ENCODE measurements at regions not wholly inside any gene's neighbourhood (a gene's known extent, or its start where the extent isn't known, plus 50 kb on each side); places are given as distances from the start of the nearest gene placed in this dataset.

- Histone ChIP-seq H3K79me2 (ENCODE audit: control insufficient read depth, insufficient read depth, low read length) (no peaks in the 10 kb centered on the region), H3K27me3 (ENCODE audit: control insufficient read depth in 2 of 2, insufficient read depth in 2 of 2, low read length in 2 of 2) (no peaks in the 10 kb centered on the region), H3K36me3 (ENCODE audit: control insufficient read depth, insufficient read depth, low read length) (no peaks in the 10 kb centered on the region), H3K27ac (ENCODE audit: extremely low read depth, low read depth, low read length) (no peak overlapping the region), H2AFZ (ENCODE audit: low read depth, low read length) (no peak overlapping the region), H3K9ac (ENCODE audit: insufficient read depth in 1 of 2, low read depth in 2 of 2, low read length in 2 of 2) (no peak overlapping the region), H3K4me1 (replicated peaks in 1 of 2; ENCODE audit: control insufficient read depth in 2 of 2, insufficient read depth in 2 of 2, low read length in 2 of 2) (no peaks in the 10 kb centered on the region), H3K4me2 (ENCODE audit: insufficient read depth, low read length) (no peak overlapping the region), H4K20me1 (replicated peaks; ENCODE audit: control insufficient read depth, insufficient read depth, low read length) (no peaks in the 10 kb centered on the region), H3K9me3 (replicated peaks; ENCODE audit: control insufficient read depth, insufficient read depth, low read depth, low read length) (no peaks in the 10 kb centered on the region), H3K9me1 (ENCODE audit: control insufficient read depth, insufficient read depth, low read length) (no peaks in the 10 kb centered on the region), H3K4me3 (no peak overlapping the region)
- in situ Hi-C loops (cut with MboI) (no loop called here), intact Hi-C loops (cut with micrococcal nuclease) (no loop called here)
- 0% methylated on average over 2 of the region's 2 CpGs for WGBS (ENCODE audit: insufficient coverage, low coverage, missing lambda C conversion rate)
- no peak for DNase-seq (ENCODE audit: extremely low read depth in 1 of 4, low spot score in 3 of 4)
- BruUV-seq (replicated peaks), result no TSS peak
- CTCF ChIA-PET (ENCODE audit: low intra/inter-chr PET ratio), result no interaction called here
- ATAC-seq, result no peak
- POLR2A ChIA-PET, result no interaction called here
- no peak for FAIRE-seq
- no peak for TF ChIP-seq JUND (IDR thresholded peaks at IDR 0.05; ENCODE audit: borderline replicate concordance, low read depth, low read length)
- no peak for TF ChIP-seq JUND (tag; IDR thresholded peaks at IDR 0.05; ENCODE audit: borderline replicate concordance, low read depth, low read length)
- TF ChIP-seq C11orf30 (IDR thresholded peaks at IDR 0.05; ENCODE audit: low read depth), result no peak
- TF ChIP-seq ZSCAN29 (IDR thresholded peaks at IDR 0.05), result no peak
- TF ChIP-seq ZNF551 (CRISPR knock-in tag; IDR thresholded peaks at IDR 0.05), result no peak
- TF ChIP-seq ZBTB40 (IDR thresholded peaks at IDR 0.05), result no peak
- no peak for TF ChIP-seq ZBTB40 (CRISPR knock-in tag; IDR thresholded peaks at IDR 0.05)
- TF ChIP-seq ZNF282 (CRISPR knock-in tag; IDR thresholded peaks at IDR 0.05), result no peak
- TF ChIP-seq, protein P1, sequence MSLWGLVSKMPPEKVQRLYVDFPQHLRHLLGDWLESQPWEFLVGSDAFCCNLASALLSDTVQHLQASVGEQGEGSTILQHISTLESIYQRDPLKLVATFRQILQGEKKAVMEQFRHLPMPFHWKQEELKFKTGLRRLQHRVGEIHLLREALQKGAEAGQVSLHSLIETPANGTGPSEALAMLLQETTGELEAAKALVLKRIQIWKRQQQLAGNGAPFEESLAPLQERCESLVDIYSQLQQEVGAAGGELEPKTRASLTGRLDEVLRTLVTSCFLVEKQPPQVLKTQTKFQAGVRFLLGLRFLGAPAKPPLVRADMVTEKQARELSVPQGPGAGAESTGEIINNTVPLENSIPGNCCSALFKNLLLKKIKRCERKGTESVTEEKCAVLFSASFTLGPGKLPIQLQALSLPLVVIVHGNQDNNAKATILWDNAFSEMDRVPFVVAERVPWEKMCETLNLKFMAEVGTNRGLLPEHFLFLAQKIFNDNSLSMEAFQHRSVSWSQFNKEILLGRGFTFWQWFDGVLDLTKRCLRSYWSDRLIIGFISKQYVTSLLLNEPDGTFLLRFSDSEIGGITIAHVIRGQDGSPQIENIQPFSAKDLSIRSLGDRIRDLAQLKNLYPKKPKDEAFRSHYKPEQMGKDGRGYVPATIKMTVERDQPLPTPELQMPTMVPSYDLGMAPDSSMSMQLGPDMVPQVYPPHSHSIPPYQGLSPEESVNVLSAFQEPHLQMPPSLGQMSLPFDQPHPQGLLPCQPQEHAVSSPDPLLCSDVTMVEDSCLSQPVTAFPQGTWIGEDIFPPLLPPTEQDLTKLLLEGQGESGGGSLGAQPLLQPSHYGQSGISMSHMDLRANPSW (CRISPR knock-in tag; IDR thresholded peaks at IDR 0.05), result no peak
- TF ChIP-seq FOXO4 (CRISPR knock-in tag; IDR thresholded peaks at IDR 0.05), result no peak
Measured at GRCh38 chr11:104462341-104462740, 298.4 kb upstream of the PDGFD start.

Data from K562 (cell line).